Liver (tissue), 3 donors: ENCODE measurements at regions not wholly inside any gene's neighbourhood (a gene's known extent, or its start where the extent isn't known, plus 50 kb on each side); places are given as distances from the start of the nearest gene placed in this dataset.

Experiments
- EGR1 ChIP-seq, 2 donors: IDR thresholded peaks; 2 replicates each; pipeline ENCODE4 v1.6.1; 2016 to 2018; ENCODE audit warnings: antibody characterized with exemption in 2 of 2, low read depth in 2 of 2
- FOXA1 ChIP-seq: IDR thresholded peaks from 2 replicates; pipeline ENCODE4 v1.6.1; 2016; ENCODE audit warnings: antibody characterized with exemption
- YY1 ChIP-seq: IDR thresholded peaks from 2 replicates; pipeline ENCODE4 v1.6.1; 2016; ENCODE audit warnings: antibody characterized with exemption, mild to moderate bottlenecking
- TF ChIP-seq, protein P1 (sequence below): fragments of 150-350 bp; IDR thresholded peaks from 2 replicates; pipeline ENCODE4 v1.5.1; 2017; ENCODE audit warnings: improper control_type of control experiment, low read depth, low read length; ENCODE audit not compliant: missing input control
- donor health status: healthy.
- donor health status: healthy.

DNA sequence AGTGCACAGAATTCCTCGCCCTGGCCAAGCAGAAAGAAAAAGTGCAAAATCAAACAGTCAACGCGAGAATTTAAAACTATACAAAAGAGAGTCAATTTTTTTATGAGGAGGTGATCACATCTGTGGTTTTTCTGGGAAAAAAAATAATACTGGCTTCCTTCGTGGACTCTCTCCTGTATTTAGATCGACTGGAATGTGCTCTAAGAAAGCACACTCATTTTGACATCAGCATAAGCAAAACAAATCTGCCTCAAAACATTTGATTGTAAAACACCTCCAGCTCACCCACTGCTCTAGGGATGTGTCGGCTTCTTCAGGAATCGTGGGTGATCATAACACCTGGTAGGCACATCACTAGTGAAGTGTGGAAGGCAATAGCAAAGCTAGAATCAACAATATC, 417.4 kb upstream of the FAT1 start:
- TF ChIP-seq, protein P1, sequence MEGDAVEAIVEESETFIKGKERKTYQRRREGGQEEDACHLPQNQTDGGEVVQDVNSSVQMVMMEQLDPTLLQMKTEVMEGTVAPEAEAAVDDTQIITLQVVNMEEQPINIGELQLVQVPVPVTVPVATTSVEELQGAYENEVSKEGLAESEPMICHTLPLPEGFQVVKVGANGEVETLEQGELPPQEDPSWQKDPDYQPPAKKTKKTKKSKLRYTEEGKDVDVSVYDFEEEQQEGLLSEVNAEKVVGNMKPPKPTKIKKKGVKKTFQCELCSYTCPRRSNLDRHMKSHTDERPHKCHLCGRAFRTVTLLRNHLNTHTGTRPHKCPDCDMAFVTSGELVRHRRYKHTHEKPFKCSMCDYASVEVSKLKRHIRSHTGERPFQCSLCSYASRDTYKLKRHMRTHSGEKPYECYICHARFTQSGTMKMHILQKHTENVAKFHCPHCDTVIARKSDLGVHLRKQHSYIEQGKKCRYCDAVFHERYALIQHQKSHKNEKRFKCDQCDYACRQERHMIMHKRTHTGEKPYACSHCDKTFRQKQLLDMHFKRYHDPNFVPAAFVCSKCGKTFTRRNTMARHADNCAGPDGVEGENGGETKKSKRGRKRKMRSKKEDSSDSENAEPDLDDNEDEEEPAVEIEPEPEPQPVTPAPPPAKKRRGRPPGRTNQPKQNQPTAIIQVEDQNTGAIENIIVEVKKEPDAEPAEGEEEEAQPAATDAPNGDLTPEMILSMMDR, result no peak
- TF ChIP-seq YY1 (no peak), EGR1 (IDR thresholded peaks at IDR 0.05; ENCODE audit: low read depth in 2 of 2) (no peak), FOXA1 (no peak)
